ENCODE measurements at regions not wholly inside any gene's neighbourhood (a gene's known extent, or its start where the extent isn't known, plus 50 kb on each side); places are given as distances from the start of the nearest gene placed in this dataset.

DNA sequence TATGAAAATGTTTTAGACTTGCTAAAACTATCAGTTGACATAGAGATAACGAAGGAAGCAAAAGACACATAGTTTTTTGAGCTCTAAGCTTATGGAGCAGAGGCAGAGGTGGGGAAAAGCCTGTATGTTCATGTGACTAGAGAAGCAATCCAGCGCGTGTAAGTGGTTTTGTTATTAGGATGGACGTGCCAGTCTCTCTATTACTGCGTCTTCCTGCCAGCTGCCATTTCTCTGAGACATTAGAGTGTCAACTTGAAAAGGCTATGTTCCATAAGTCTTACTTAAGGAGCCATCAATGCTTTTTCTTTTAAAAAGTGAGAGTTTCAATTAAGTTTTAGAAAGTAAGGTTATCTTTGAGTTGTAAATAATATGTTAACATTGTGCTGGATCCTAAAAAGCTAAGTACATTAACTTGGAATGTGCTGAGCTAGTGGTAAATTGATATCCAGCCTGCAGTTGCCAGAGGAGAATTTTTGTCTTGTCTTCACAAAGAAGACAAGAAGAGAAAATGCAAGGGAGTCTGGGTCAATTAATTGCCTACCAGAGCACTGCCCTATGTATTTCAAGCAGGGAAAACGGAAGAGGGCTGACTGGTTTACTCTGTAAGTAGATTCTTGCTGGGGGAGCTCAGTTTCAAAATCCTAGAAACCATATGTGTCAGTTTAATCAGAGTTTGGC, 161.8 kb upstream of the B3GALT2 start:
- TF ChIP-seq, protein P1, sequence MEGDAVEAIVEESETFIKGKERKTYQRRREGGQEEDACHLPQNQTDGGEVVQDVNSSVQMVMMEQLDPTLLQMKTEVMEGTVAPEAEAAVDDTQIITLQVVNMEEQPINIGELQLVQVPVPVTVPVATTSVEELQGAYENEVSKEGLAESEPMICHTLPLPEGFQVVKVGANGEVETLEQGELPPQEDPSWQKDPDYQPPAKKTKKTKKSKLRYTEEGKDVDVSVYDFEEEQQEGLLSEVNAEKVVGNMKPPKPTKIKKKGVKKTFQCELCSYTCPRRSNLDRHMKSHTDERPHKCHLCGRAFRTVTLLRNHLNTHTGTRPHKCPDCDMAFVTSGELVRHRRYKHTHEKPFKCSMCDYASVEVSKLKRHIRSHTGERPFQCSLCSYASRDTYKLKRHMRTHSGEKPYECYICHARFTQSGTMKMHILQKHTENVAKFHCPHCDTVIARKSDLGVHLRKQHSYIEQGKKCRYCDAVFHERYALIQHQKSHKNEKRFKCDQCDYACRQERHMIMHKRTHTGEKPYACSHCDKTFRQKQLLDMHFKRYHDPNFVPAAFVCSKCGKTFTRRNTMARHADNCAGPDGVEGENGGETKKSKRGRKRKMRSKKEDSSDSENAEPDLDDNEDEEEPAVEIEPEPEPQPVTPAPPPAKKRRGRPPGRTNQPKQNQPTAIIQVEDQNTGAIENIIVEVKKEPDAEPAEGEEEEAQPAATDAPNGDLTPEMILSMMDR (conservative IDR thresholded peaks at IDR 0.05; ENCODE audit: low read depth, low read length) = no peak
- DNase-seq (ENCODE audit: low read depth) = no peak
- no peak overlapping the region for H3K4me3 ChIP-seq (ENCODE audit: low read depth, low read length)

GRCh38 chr1:193346085-193346484, 159.7 kb upstream of the B3GALT2 start:
- TF ChIP-seq, protein P1 (conservative IDR thresholded peaks at IDR 0.05; ENCODE audit: low read depth, low read length) = no peak

DNA sequence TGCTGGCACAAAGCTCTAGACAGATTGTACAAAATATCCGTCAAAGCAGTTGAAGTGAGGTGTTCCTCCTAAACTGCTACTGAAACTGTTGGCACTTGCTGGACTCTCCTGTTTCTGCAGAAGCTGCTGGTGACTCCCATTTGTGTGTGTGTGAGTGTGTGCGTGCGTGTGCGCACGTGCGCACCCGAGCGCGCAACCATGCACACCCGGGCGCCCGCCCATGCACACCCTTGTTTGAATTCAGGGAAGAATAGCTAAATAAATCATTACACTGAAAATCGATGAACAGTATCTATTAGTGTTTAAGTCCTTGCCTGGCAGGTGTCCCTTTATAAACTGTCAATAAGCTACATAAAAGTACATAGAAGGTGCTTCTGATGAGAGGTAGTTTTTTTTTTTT, 156.4 kb upstream of the B3GALT2 start:
- DNase-seq (ENCODE audit: low read depth) = no peak
- H3K4me3 ChIP-seq (ENCODE audit: low read depth, low read length) = no peak overlapping the region
- TF ChIP-seq, protein P1 (conservative IDR thresholded peaks at IDR 0.05; ENCODE audit: low read depth, low read length) = no peak

More at GRCh38 chr1:193346085-193346484, 159.7 kb upstream of the B3GALT2 start:
- H3K4me3 ChIP-seq (ENCODE audit: low read depth, low read length) = no peak overlapping the region
- no peak for DNase-seq (ENCODE audit: low read depth)

GRCh38 chr1:193340331-193340730, 153.9 kb upstream of the B3GALT2 start:
- H3K4me3 ChIP-seq (ENCODE audit: low read depth, low read length) = no peak overlapping the region
- TF ChIP-seq, protein P1 (conservative IDR thresholded peaks at IDR 0.05; ENCODE audit: low read depth, low read length) = no peak
- DNase-seq (ENCODE audit: low read depth) = no peak

GRCh38 chr1:193339401-193339800, 153.0 kb upstream of the B3GALT2 start:
- TF ChIP-seq, protein P1 (conservative IDR thresholded peaks at IDR 0.05; ENCODE audit: low read depth, low read length) = no peak
- no peak for DNase-seq (ENCODE audit: low read depth)
- no peak overlapping the region for H3K4me3 ChIP-seq (ENCODE audit: low read depth, low read length)

DNA sequence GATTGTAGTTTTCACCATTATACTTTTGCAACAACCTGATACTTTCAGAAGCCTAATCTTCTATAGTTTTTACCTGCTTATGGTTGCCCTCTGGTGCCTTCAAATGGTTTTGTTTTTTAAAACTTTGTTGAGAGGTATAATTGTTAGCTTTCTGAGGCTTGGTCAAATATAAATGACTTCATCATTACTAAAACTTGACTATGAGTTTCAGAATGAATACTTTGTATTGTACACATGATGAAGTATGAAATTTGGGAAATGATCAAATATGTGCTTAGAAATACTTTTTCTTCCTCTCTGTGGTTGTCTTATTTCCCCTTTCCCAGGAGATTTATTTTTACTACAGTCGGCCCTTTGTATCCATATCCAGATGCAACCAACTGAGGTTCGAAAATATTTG, 151.8 kb upstream of the B3GALT2 start:
- no peak for DNase-seq (ENCODE audit: low read depth)
- no peak overlapping the region for H3K4me3 ChIP-seq (ENCODE audit: low read depth, low read length)
- TF ChIP-seq, protein P1 (conservative IDR thresholded peaks at IDR 0.05; ENCODE audit: low read depth, low read length) = peak; percentile 39

DNA sequence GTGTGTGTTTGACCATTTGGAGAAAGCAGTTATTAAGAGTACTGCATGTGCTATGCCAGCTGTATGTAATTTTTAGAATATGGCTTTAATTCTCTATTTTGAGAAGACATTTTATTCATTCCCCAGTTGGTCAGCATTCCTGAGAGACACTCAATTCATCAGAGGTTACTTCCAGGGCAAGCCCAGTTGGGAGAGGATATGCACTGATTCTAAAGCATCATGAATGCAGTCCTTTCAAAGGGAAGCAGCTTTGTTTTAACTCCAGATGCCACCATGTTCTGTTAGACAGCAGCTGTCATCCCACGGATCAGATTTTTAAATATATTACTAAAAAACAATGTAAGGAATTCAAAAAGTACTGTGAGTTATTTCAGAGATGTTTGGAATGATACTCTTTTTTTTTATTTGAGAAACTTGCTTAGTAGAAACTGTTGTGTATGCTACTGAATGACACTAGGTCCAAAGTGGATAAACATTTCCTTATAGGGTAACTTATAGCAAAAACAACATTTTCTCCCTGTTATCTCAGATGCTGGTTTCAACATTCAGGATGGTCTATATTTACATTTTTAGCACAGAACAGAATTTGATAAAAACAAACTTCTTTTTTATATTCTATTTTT, 149.5 kb upstream of the B3GALT2 start:
- TF ChIP-seq, protein P1 (conservative IDR thresholded peaks at IDR 0.05; ENCODE audit: low read depth, low read length) = no peak
- H3K4me3 ChIP-seq (ENCODE audit: low read depth, low read length) = no peak overlapping the region
- DNase-seq (ENCODE audit: low read depth) = no peak

Data from epithelial cell of proximal tubule (primary cell).